Memory B cell (primary cell): ENCODE measurements at regions not wholly inside any gene's neighbourhood (a gene's known extent, or its start where the extent isn't known, plus 50 kb on each side); places are given as distances from the start of the nearest gene placed in this dataset.

ENCODE experiments used
- ATAC-seq: fragments of 150-1000 bp; cut with Tn5 transposase; 2 replicates; pipeline ENCODE4 v1.10.0; 2021; ENCODE audit warnings: low read depth, mild to moderate bottlenecking, moderate library complexity
- DNase-seq, 2 donors: peaks; one replicate each; pipeline ENCODE4 v3.0.0; 2022; ENCODE audit warnings: low spot score in 2 of 2
- H3K27ac Mint-ChIP-seq: one replicate; pipeline ENCODE4 v1.8.0; 2022; ENCODE audit warnings: mild to moderate bottlenecking, moderate library complexity, mixed read lengths
- H3K27me3 Mint-ChIP-seq: one replicate; pipeline ENCODE4 v1.8.0; 2022; ENCODE audit warnings: mixed read lengths
- H3K36me3 Mint-ChIP-seq: one replicate; pipeline ENCODE4 v1.8.0; 2022; ENCODE audit warnings: mild to moderate bottlenecking, mixed read lengths
- H3K4me1 Mint-ChIP-seq: one replicate; pipeline ENCODE4 v1.8.0; 2022; ENCODE audit warnings: mixed read lengths
- H3K4me3 Mint-ChIP-seq: one replicate; pipeline ENCODE4 v1.8.0; 2022; ENCODE audit warnings: mild to moderate bottlenecking, moderate library complexity, mixed read lengths
- H3K9me3 Mint-ChIP-seq: one replicate; pipeline ENCODE4 v1.8.0; 2022; ENCODE audit warnings: mixed read lengths

GRCh38 chr1:209241487-209241886, 342.0 kb upstream of the CAMK1G start:
- H3K27me3 Mint-ChIP-seq = no peaks in the 10 kb centered on the region
- DNase-seq (no peak), ATAC-seq (no peak)
- H3K9me3 Mint-ChIP-seq = peaks cover 2% of the 10 kb centered on the region
- H3K4me3 Mint-ChIP-seq = no peak overlapping the region
- H3K27ac Mint-ChIP-seq = no peak overlapping the region
- no peaks in the 10 kb centered on the region for H3K4me1 Mint-ChIP-seq
- H3K36me3 Mint-ChIP-seq = no peaks in the 10 kb centered on the region

GRCh38 chr1:209248649-209249279, 334.8 kb upstream of the CAMK1G start:
- peak; percentile 17 to 41 for DNase-seq
- H3K36me3 Mint-ChIP-seq = no peaks in the 10 kb centered on the region
- no peak overlapping the region for H3K4me3 Mint-ChIP-seq
- no peak overlapping the region for H3K27ac Mint-ChIP-seq
- H3K27me3 Mint-ChIP-seq = no peaks in the 10 kb centered on the region
- H3K9me3 Mint-ChIP-seq = peaks cover 1% of the 10 kb centered on the region
- peaks cover 2% of the 10 kb centered on the region for H3K4me1 Mint-ChIP-seq
- peak; percentile 43 for ATAC-seq

DNA sequence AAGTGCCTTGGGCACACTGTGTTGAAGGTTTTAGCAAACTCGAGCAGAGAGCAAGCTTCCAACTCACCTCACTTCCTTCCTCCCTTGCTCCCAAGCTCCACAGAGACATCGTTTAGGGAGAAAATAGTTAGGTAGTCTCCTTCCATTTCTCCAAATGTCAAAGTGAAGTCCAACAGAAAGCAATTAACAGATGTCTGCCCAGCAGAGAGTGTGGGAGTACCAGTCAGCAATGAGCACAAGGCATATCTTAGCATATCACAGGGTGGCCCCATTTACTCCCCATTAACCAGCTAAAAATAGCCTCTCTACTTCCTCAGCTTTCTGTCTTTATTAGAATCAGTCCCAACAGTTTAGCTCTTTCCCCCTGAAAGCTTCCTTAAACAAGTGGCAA, 334.2 kb upstream of the CAMK1G start:
- no peaks in the 10 kb centered on the region for H3K36me3 Mint-ChIP-seq
- H3K9me3 Mint-ChIP-seq = peaks cover 1% of the 10 kb centered on the region
- H3K4me1 Mint-ChIP-seq = peaks cover 2% of the 10 kb centered on the region
- DNase-seq = no peak
- no peak for ATAC-seq
- no peaks in the 10 kb centered on the region for H3K27me3 Mint-ChIP-seq
- H3K27ac Mint-ChIP-seq = no peak overlapping the region
- H3K4me3 Mint-ChIP-seq = no peak overlapping the region

- Mint-ChIP-seq H3K36me3 (no peaks in the 10 kb centered on the region), H3K9me3 (peaks cover 1% of the 10 kb centered on the region)
These were observed 333.6 kb upstream of the CAMK1G start for GRCh38 chr1:209249785-209250440.

DNA sequence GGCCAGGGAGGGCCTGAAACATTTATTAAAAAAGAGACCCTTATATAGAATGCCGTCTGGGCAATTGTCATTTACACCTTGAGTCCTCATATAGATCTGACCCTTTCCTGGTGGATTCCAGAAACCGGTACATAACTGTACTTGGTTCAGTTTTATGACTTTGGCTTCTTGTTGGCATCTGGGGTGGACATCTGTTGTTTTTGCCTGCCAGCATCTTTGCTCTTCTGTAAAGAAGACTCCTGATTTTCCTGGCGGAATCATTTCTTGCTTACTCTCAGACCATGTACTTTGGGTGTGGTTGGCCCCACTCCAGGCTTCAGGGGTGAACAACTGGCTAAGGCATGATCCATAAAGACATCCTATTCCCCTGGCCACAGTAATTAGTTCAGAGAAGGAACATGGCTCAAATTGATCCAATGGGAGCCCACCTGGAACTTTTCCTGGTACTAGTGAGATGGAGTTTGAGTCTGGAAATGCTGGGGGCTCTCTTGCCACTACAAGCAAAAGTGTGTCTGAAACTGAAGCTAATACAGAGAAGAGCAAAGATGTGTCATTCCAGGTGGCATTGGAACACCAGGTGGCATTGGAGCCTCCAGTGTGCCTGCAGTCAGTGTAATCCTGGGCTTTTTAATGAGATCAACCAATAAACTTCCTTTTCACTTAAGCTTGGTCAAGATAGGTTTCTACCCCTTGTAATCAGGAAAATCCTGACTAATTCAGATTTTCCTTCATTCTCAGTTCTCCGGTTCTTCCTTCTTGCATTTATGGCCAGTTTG, 332.5 kb upstream of the CAMK1G start:
- H3K36me3 Mint-ChIP-seq = no peaks in the 10 kb centered on the region
- DNase-seq = no peak
- peaks cover 2% of the 10 kb centered on the region for H3K4me1 Mint-ChIP-seq
- peaks cover 3% of the 10 kb centered on the region for H3K9me3 Mint-ChIP-seq
- no peak for ATAC-seq
- no peak overlapping the region for H3K27ac Mint-ChIP-seq
- no peaks in the 10 kb centered on the region for H3K27me3 Mint-ChIP-seq
- no peak overlapping the region for H3K4me3 Mint-ChIP-seq

More at GRCh38 chr1:209249785-209250440, 333.6 kb upstream of the CAMK1G start:
- ATAC-seq (no peak), DNase-seq (no peak)
- Mint-ChIP-seq H3K27me3 (no peaks in the 10 kb centered on the region), H3K4me3 (no peak overlapping the region), H3K4me1 (peaks cover 2% of the 10 kb centered on the region), H3K27ac (no peak overlapping the region)

GRCh38 chr1:209256766-209257350, 326.7 kb upstream of the CAMK1G start:
- Mint-ChIP-seq H3K9me3 (peaks cover 8% of the 10 kb centered on the region), H3K4me3 (no peak overlapping the region), H3K27ac (no peak overlapping the region), H3K27me3 (no peaks in the 10 kb centered on the region), H3K36me3 (no peaks in the 10 kb centered on the region), H3K4me1 (no peaks in the 10 kb centered on the region)
- DNase-seq = no peak
- ATAC-seq = no peak

DNA sequence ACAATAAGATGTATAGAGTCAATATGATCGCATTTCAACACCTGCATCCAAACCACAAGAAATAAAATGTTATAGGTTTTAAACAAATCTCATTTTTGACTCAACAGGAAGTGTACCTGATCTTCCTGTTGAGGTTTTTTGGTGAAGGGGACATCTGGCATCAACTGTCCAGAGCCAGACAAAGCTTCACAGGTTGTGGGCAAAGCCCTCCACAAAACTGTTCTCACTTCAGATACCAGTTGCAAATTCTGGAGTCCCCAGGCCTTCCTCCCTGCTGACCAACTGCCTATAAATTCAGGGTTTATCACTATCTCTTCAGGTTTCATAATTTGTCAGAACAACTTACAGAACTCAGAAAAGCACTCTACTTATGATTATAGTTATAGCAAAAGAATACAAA, 326.1 kb upstream of the CAMK1G start:
- DNase-seq (no peak), ATAC-seq (no peak)
- Mint-ChIP-seq H3K4me1 (no peaks in the 10 kb centered on the region), H3K27me3 (no peaks in the 10 kb centered on the region), H3K9me3 (peaks cover 8% of the 10 kb centered on the region), H3K36me3 (no peaks in the 10 kb centered on the region), H3K4me3 (no peak overlapping the region), H3K27ac (no peak overlapping the region)

DNA sequence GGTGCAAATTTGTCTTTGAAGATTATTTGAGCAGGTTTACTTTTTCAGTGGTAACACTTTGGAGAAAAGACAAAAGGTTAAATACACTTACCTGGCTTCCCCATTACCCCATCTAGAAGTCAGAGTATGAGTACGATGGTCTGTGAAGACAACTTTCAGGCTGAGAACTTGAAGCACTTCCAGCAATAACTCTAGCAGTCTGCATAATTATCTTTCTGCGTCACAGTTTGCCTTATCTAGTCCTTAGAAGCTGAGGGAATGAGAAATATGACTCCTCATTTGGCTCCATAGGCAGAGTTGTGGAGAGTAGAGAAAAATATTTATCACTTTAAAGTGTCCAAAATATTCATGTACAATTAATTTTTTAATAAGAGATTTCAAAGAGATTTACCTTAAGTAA, 323.4 kb upstream of the CAMK1G start:
- peaks cover 6% of the 10 kb centered on the region for H3K9me3 Mint-ChIP-seq
- no peaks in the 10 kb centered on the region for H3K4me1 Mint-ChIP-seq

DNA sequence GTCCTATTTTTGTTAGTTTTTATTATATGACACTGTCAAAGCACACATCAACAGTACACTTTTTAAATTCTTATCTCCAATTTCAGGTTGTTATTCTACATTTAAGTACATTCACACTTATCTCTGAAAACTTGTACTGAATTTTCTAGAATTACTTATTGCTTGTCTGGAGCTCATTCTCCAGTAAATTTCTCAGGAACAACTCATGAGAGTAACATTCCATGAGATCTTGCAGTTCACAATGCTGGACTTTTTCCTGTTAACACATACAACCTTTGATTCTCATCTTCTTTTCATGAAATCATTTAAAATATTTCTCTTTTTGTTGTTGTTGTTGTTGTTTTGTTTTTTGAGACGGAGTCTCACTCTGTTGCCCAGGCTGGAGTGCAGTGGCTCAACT, 320.9 kb upstream of the CAMK1G start:
- Mint-ChIP-seq H3K36me3 (no peaks in the 10 kb centered on the region), H3K4me1 (no peaks in the 10 kb centered on the region), H3K27me3 (no peaks in the 10 kb centered on the region), H3K27ac (no peak overlapping the region), H3K9me3 (peaks cover 3% of the 10 kb centered on the region), H3K4me3 (no peak overlapping the region)
- DNase-seq = no peak
- no peak for ATAC-seq

More for the DNA sequence above, 323.4 kb upstream of the CAMK1G start:
- no peak overlapping the region for H3K4me3 Mint-ChIP-seq
- no peaks in the 10 kb centered on the region for H3K27me3 Mint-ChIP-seq
- H3K27ac Mint-ChIP-seq = no peak overlapping the region
- DNase-seq (no peak), ATAC-seq (no peak)
- no peaks in the 10 kb centered on the region for H3K36me3 Mint-ChIP-seq

DNA sequence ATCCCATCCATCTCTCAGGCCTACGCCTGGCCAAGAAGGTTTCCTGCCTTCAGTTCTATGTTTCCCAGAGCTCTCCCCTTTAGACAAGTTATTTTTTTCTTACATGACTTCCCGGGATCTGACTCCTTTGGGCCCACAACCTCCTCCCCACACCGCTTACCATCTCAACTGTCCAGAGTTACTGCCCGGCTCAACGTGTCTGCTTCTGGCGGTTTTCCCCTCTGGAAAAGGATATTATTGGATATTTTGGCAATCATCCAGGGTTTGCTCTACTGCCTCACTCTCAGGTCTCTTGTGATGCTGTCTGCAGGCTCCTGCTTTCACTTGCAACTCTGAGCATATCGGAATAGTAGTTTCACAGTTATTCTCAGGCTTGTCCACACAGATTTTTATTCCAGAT, 318.2 kb upstream of the CAMK1G start:
- DNase-seq (no peak), ATAC-seq (no peak)
- Mint-ChIP-seq H3K9me3 (no peaks in the 10 kb centered on the region), H3K27me3 (no peaks in the 10 kb centered on the region), H3K4me1 (no peaks in the 10 kb centered on the region), H3K27ac (no peak overlapping the region), H3K36me3 (no peaks in the 10 kb centered on the region), H3K4me3 (no peak overlapping the region)

GRCh38 chr1:209266590-209267205, 316.8 kb upstream of the CAMK1G start:
- Mint-ChIP-seq H3K27ac (no peak overlapping the region), H3K27me3 (no peaks in the 10 kb centered on the region), H3K9me3 (peaks cover 2% of the 10 kb centered on the region), H3K36me3 (no peaks in the 10 kb centered on the region), H3K4me1 (no peaks in the 10 kb centered on the region), H3K4me3 (no peak overlapping the region)
- ATAC-seq = no peak
- no peak for DNase-seq

GRCh38 chr1:209267968-209268367, 315.5 kb upstream of the CAMK1G start:
- Mint-ChIP-seq H3K4me1 (no peaks in the 10 kb centered on the region), H3K27me3 (no peaks in the 10 kb centered on the region), H3K4me3 (no peak overlapping the region), H3K9me3 (peaks cover 2% of the 10 kb centered on the region), H3K27ac (no peak overlapping the region), H3K36me3 (no peaks in the 10 kb centered on the region)
- DNase-seq (no peak), ATAC-seq (no peak)

DNA sequence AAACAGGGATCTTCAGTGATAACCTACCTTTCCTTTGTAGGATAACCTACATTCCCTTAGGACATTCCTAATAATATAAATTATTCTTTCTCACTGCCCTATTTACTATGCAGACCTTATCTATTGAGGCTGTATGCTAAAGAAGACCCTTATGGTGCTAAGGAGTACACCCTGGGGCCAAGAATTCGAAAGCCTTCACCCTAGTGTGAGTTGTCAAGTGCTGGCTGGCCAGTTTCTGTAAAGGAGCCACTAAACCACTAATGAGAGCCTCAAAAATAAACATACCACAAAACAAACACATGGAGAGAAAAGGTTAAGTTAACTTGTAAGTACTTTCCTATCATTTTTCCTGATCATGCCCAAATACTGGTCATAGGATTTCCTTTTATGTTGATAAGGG, 315.0 kb upstream of the CAMK1G start:
- DNase-seq (no peak), ATAC-seq (no peak)
- Mint-ChIP-seq H3K36me3 (no peaks in the 10 kb centered on the region), H3K27ac (no peak overlapping the region), H3K9me3 (peaks cover 2% of the 10 kb centered on the region), H3K4me1 (no peaks in the 10 kb centered on the region), H3K4me3 (no peak overlapping the region), H3K27me3 (no peaks in the 10 kb centered on the region)

GRCh38 chr1:209276321-209276720, 307.2 kb upstream of the CAMK1G start:
- no peak overlapping the region for H3K27ac Mint-ChIP-seq
- no peak overlapping the region for H3K4me3 Mint-ChIP-seq
- no peaks in the 10 kb centered on the region for H3K9me3 Mint-ChIP-seq
- no peak for ATAC-seq
- no peaks in the 10 kb centered on the region for H3K36me3 Mint-ChIP-seq
- DNase-seq = no peak
- peaks cover 2% of the 10 kb centered on the region for H3K27me3 Mint-ChIP-seq
- no peaks in the 10 kb centered on the region for H3K4me1 Mint-ChIP-seq
